A549 (cell line): ENCODE measurements at regions not wholly inside any gene's neighbourhood (a gene's known extent, or its start where the extent isn't known, plus 50 kb on each side); places are given as distances from the start of the nearest gene placed in this dataset.

Experiments used
- CTCF ChIP-seq: fragments of >200 bp; sonication (Bioruptor Twin); formaldehyde crosslinking; IDR thresholded peaks from 3 replicates; pipeline ENCODE4 v1.5.1; 2016
- MAX ChIP-seq: IDR thresholded peaks from 2 replicates; pipeline ENCODE4 v1.6.1; 2012
- PHF8 ChIP-seq: fragments of 200-600 bp; sonication (generic); IDR thresholded peaks from 2 replicates; pipeline ENCODE4 v1.6.1; 2016; ENCODE audit warnings: low read depth, mild to moderate bottlenecking, antibody characterized with exemption, moderate library complexity, borderline replicate concordance
- POLR2A ChIP-seq: IDR thresholded peaks from 2 replicates; pipeline ENCODE4 v1.6.1; 2012; ENCODE audit warnings: mild to moderate bottlenecking, low read length

GRCh38 chr2:222807431-222807830, 53.4 kb upstream of the ACSL3 start:
- TF ChIP-seq PHF8 (no peak), POLR2A (no peak), MAX (no peak), CTCF (no peak)
